K562 (cell line): ENCODE measurements at regions not wholly inside any gene's neighbourhood (a gene's known extent, or its start where the extent isn't known, plus 50 kb on each side); places are given as distances from the start of the nearest gene placed in this dataset.
"Not testable (repeated sequence)": the region's sequence is repeated elsewhere in the genome, so short reads cannot be mapped to it uniquely, and the experiment has no call there.

ENCODE experiments used
- ATAC-seq: fragments of 200-7000 bp; cut with Tn5 transposase; 3 replicates; pipeline ENCODE4 v1.9.1; 2020; ENCODE audit warnings: moderate library complexity
- BruUV-seq: library from RNA; stranded (reverse); fragments of 400-500 nt; replicated peaks from 2 replicates; lab custom pipeline; 2021; lab: Mats Ljungman, UMichigan
- CTCF ChIA-PET: fragments of 300-600 bp; formaldehyde crosslinking; extraction: SDS; loops from one replicate; lab custom pipeline; 2021; ENCODE audit warnings: low intra/inter-chr PET ratio; lab: Yijun Ruan, JAX
- POLR2A ChIA-PET: fragments of 300-600, 350-650 bp; sonication (Branson Sonifier 250); formaldehyde crosslinking; extraction: SDS; loops from one replicate; lab custom pipeline; 2021; ENCODE audit warnings: antibody characterized with exemption, inconsistent platforms; lab: Yijun Ruan, JAX
- DNase-seq, 4 experiments: peaks; one replicate each; pipeline versions ENCODE4 v3.0.0 to v3.0.0-alpha.2; 2011 to 2018; ENCODE audit warnings: low spot score in 3 of 4, mixed read lengths in 3 of 4; ENCODE audit errors: extremely low read depth in 1 of 4
- FAIRE-seq: peaks from 2 replicates; lab custom pipeline; 2011; peaks lifted over from hg19 to GRCh38; lab: Jason Lieb, UNC
- H2AFZ ChIP-seq: 2 replicates; pipeline ENCODE4 v1.6.0; 2011; ENCODE audit warnings: low read depth, low read length, control low read depth, inconsistent platforms
- H3K27ac ChIP-seq: fragments of 200-600 bp; 3 replicates; pipeline ENCODE4 v1.8.0; 2011; ENCODE audit warnings: low read depth, mild to moderate bottlenecking, control low read depth, inconsistent platforms, low read length, moderate library complexity, mixed read lengths; ENCODE audit errors: extremely low read depth
- H3K27me3 ChIP-seq, 2 experiments: fragments of 300-600 bp in 1 of 2; 2 replicates in 1 of 2; 3 replicates in 1 of 2; pipeline versions ENCODE4 v1.6.0 to v1.8.0; 2011; ENCODE audit warnings: inconsistent platforms in 2 of 2, low read length in 2 of 2, mild to moderate bottlenecking in 1 of 2, mixed read lengths in 1 of 2, moderate library complexity in 1 of 2; ENCODE audit not compliant: control insufficient read depth in 2 of 2, insufficient read depth in 2 of 2
- H3K36me3 ChIP-seq: fragments of 300-600 bp; 3 replicates; pipeline ENCODE4 v1.8.0; 2011; ENCODE audit warnings: mild to moderate bottlenecking, low read length, inconsistent platforms; ENCODE audit not compliant: control insufficient read depth, insufficient read depth
- H3K4me1 ChIP-seq, 2 experiments: fragments of 200-600 bp in 1 of 2; replicated peaks in 1 of 2; 2 replicates in 1 of 2; 3 replicates in 1 of 2; pipeline versions ENCODE4 v1.5.1 to v1.8.0; 2011; ENCODE audit warnings: inconsistent platforms in 2 of 2, low read length in 2 of 2, mild to moderate bottlenecking in 1 of 2, mixed read lengths in 1 of 2, moderate library complexity in 1 of 2; ENCODE audit not compliant: control insufficient read depth in 2 of 2, insufficient read depth in 2 of 2
- H3K4me2 ChIP-seq: 2 replicates; pipeline ENCODE4 v1.6.1; 2011; ENCODE audit warnings: low read length, control low read depth, inconsistent platforms, mixed read lengths; ENCODE audit not compliant: insufficient read depth
- H3K4me3 ChIP-seq: fragments of 200-600 bp; sonication (generic), shearing (Covaris generic); 2 replicates; pipeline ENCODE4 v1.5.1; 2016; ENCODE audit warnings: control low read depth, inconsistent platforms
- H3K79me2 ChIP-seq: fragments of 200-600 bp; 3 replicates; pipeline ENCODE4 v1.8.0; 2011; ENCODE audit warnings: low read length, inconsistent platforms; ENCODE audit not compliant: control insufficient read depth, insufficient read depth
- H3K9ac ChIP-seq, 2 experiments: 2 replicates each; pipeline versions ENCODE4 v1.6.0 to v1.6.1; 2011; ENCODE audit warnings: low read depth in 2 of 2, low read length in 2 of 2, control low read depth in 1 of 2, inconsistent platforms in 1 of 2, mild to moderate bottlenecking in 1 of 2, mixed read lengths in 1 of 2; ENCODE audit not compliant: insufficient read depth in 1 of 2
- H3K9me1 ChIP-seq: one replicate; pipeline ENCODE4 v1.6.0; 2011; ENCODE audit warnings: inconsistent platforms, mild to moderate bottlenecking, low read length, moderate library complexity; ENCODE audit not compliant: control insufficient read depth, insufficient read depth
- H3K9me3 ChIP-seq: replicated peaks from 2 replicates; pipeline ENCODE4 v1.5.1; 2011; ENCODE audit warnings: low read depth, low read length, inconsistent platforms; ENCODE audit not compliant: control insufficient read depth, insufficient read depth
- H4K20me1 ChIP-seq: replicated peaks from 2 replicates; pipeline ENCODE4 v1.6.1; 2011; ENCODE audit warnings: low read length, inconsistent platforms, mixed read lengths; ENCODE audit not compliant: control insufficient read depth, insufficient read depth
- ARID2 ChIP-seq: fragments of 450-650 bp; IDR thresholded peaks from 2 replicates; pipeline ENCODE4 v1.6.1; 2017; ENCODE audit warnings: antibody characterized with exemption, mild to moderate bottlenecking
- CSDE1 ChIP-seq, 2 experiments: fragments of 450-650 bp; IDR thresholded peaks; 2 replicates each; pipeline ENCODE4 v1.6.1; 2016; ENCODE audit warnings: mild to moderate bottlenecking in 1 of 2
- FOXA3 ChIP-seq, 2 experiments: fragments of 450-650 bp in 1 of 2; sonication (generic) in 1 of 2; formaldehyde crosslinking; IDR thresholded peaks in 1 of 2; conservative IDR thresholded peaks in 1 of 2; 2 replicates each; pipeline versions ENCODE4 v1.4.0 to v1.8.0; 2020 to 2022; ENCODE audit warnings: mild to moderate bottlenecking in 2 of 2, missing genetic modification reagents in 1 of 2
- FOXK1 ChIP-seq: sonication (generic); formaldehyde crosslinking; IDR thresholded peaks from 2 replicates; pipeline ENCODE4 v1.8.0; 2022; ENCODE audit warnings: missing genetic modification reagents, mild to moderate bottlenecking, borderline replicate concordance
- MYC ChIP-seq, 2 experiments: fragments of 250-450 bp in 1 of 2; sonication (Bioruptor Pico) in 1 of 2; IDR thresholded peaks; 2 replicates each; pipeline versions ENCODE4 v1.5.1 to v1.6.1; 2012 to 2021; ENCODE audit warnings: low read depth in 2 of 2, borderline replicate concordance in 1 of 2, improper control_type of control experiment in 1 of 2, low read length in 1 of 2, mild to moderate bottlenecking in 1 of 2, moderate library complexity in 1 of 2
- SUPT5H ChIP-seq: fragments of 450-650 bp; IDR thresholded peaks from 2 replicates; pipeline ENCODE4 v1.6.1; 2016
- ZNF174 ChIP-seq: fragments of 250-450 bp; sonication (Bioruptor Pico); IDR thresholded peaks from 2 replicates; pipeline ENCODE4 v1.4.0; 2020; ENCODE audit warnings: mild to moderate bottlenecking
- WGBS: fragments of 100-300 bp; shearing (Covaris generic); methylation state at CpG from one replicate; pipeline ENCODE4 v1.1.6; 2016; ENCODE audit warnings: low coverage, mixed read lengths; ENCODE audit not compliant: insufficient coverage; ENCODE audit errors: missing lambda C conversion rate; 5-methylcytosine and 5-hydroxymethylcytosine counted together
- in situ Hi-C: fragments of 300-500 bp; cut with MboI; formaldehyde crosslinking; loops from 4 replicates; pipeline ENCODE4 v1.15.0; 2018; ENCODE audit warnings: inconsistent platforms, mixed read lengths
- intact Hi-C: fragments of 100-400 bp; cut with micrococcal nuclease; formaldehyde crosslinking; loops from 2 replicates; pipeline ENCODE4 v1.14.2; 2022
- TF ChIP-seq, protein P1 (sequence below): sonication (generic); formaldehyde crosslinking; IDR thresholded peaks from 2 replicates; pipeline ENCODE4 v1.8.0; 2023; ENCODE audit warnings: mild to moderate bottlenecking, missing genetic modification reagents
- TF ChIP-seq, protein P2 (sequence below): fragments of 450-650 bp; IDR thresholded peaks from 2 replicates; pipeline ENCODE4 v1.6.1; 2018; ENCODE audit warnings: mild to moderate bottlenecking, low read depth; ENCODE audit not compliant: partially characterized antibody

DNA sequence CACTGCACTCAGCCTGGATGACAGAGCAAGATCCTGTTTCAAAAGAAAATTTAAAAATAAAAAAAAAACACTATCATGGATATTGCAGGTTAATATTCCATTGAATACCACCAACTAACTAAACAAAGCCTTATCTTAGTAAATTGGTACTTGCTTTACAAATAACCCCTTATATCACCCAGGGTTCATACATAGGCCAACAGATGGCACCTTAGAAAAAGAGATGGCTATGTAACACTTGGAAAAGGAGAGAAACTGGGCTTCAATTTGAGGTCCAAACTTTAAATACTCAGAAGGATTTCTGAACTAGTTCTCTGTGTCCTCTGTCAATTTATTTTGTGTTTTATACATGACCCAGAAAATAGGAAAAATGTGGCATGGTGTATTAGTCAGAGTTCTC is 249.6 kb upstream of the LRP1B start:
- no peak overlapping the region for H3K4me2 ChIP-seq
- H4K20me1 ChIP-seq: no peaks in the 10 kb centered on the region
- H3K79me2 ChIP-seq: no peaks in the 10 kb centered on the region
- H3K9ac ChIP-seq: no peak overlapping the region
- no peak for DNase-seq
- intact Hi-C loops: no loop called here
- no peak overlapping the region for H3K4me3 ChIP-seq
- FAIRE-seq: no peak
- H3K27me3 ChIP-seq: no peaks in the 10 kb centered on the region
- TF ChIP-seq SUPT5H: no peak
- TF ChIP-seq MYC (IDR thresholded peaks at IDR 0.05; ENCODE audit: low read depth, low read length): no peak
- no peak for TF ChIP-seq MYC (CRISPR knock-in tag; IDR thresholded peaks at IDR 0.05; ENCODE audit: borderline replicate concordance, low read depth)
- TF ChIP-seq, protein P1, sequence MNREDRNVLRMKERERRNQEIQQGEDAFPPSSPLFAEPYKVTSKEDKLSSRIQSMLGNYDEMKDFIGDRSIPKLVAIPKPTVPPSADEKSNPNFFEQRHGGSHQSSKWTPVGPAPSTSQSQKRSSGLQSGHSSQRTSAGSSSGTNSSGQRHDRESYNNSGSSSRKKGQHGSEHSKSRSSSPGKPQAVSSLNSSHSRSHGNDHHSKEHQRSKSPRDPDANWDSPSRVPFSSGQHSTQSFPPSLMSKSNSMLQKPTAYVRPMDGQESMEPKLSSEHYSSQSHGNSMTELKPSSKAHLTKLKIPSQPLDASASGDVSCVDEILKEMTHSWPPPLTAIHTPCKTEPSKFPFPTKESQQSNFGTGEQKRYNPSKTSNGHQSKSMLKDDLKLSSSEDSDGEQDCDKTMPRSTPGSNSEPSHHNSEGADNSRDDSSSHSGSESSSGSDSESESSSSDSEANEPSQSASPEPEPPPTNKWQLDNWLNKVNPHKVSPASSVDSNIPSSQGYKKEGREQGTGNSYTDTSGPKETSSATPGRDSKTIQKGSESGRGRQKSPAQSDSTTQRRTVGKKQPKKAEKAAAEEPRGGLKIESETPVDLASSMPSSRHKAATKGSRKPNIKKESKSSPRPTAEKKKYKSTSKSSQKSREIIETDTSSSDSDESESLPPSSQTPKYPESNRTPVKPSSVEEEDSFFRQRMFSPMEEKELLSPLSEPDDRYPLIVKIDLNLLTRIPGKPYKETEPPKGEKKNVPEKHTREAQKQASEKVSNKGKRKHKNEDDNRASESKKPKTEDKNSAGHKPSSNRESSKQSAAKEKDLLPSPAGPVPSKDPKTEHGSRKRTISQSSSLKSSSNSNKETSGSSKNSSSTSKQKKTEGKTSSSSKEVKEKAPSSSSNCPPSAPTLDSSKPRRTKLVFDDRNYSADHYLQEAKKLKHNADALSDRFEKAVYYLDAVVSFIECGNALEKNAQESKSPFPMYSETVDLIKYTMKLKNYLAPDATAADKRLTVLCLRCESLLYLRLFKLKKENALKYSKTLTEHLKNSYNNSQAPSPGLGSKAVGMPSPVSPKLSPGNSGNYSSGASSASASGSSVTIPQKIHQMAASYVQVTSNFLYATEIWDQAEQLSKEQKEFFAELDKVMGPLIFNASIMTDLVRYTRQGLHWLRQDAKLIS (CRISPR knock-in tag): no peak
- TF ChIP-seq CSDE1 (IDR thresholded peaks at IDR 0.05): no peak
- no peak for TF ChIP-seq ARID2
- TF ChIP-seq ZNF174 (CRISPR knock-in tag): no peak
- TF ChIP-seq FOXK1: no peak
- TF ChIP-seq, protein P2, sequence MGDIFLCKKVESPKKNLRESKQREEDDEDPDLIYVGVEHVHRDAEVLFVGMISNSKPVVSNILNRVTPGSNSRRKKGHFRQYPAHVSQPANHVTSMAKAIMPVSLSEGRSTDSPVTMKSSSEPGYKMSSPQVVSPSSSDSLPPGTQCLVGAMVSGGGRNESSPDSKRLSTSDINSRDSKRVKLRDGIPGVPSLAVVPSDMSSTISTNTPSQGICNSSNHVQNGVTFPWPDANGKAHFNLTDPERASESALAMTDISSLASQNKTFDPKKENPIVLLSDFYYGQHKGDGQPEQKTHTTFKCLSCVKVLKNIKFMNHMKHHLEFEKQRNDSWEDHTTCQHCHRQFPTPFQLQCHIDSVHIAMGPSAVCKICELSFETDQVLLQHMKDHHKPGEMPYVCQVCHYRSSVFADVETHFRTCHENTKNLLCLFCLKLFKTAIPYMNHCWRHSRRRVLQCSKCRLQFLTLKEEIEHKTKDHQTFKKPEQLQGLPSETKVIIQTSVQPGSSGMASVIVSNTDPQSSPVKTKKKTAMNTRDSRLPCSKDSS: no peak
- no peak for TF ChIP-seq FOXA3 (CRISPR knock-in tag; conservative IDR thresholded peaks at IDR 0.05 in 1 of 2, IDR thresholded peaks at IDR 0.05 in 1 of 2)
- no TSS peak for BruUV-seq
- ChIA-PET POLR2A (no interaction called here), CTCF (no interaction called here)
- H3K27ac ChIP-seq: no peak overlapping the region
- no peaks in the 10 kb centered on the region for H3K9me3 ChIP-seq
- no peak for ATAC-seq
- H3K36me3 ChIP-seq: no peaks in the 10 kb centered on the region
- no peaks in the 10 kb centered on the region for H3K9me1 ChIP-seq
- no peak overlapping the region for H2AFZ ChIP-seq
- in situ Hi-C loops: no loop called here
- no peaks in the 10 kb centered on the region for H3K4me1 ChIP-seq

DNA sequence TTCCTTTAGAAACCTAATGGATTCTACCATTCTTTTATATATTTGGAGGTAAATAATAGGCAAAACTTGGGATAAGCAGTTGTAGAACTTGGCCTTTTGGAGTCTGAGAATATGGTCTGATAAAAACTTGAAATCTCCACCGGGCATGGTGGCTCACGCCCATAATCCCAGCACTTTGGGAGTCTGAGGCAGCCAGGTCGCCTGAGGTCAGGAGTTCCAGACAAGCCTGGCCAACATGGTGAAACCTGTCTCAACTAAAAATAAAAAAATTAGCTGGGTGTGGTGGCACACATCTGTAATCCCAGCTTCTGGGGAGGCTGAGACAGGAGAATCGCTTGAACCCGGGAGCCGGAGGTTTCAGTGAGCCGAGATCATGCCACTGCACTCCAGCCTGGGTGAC is 231.3 kb upstream of the LRP1B start:
- 2% methylated on average over 5 of the region's 7 CpGs for WGBS
- H3K27ac ChIP-seq, intact Hi-C loops, ATAC-seq, H3K4me3 ChIP-seq, H3K79me2 ChIP-seq, H2AFZ ChIP-seq, H3K9me1 ChIP-seq, DNase-seq, H3K9me3 ChIP-seq, POLR2A ChIA-PET, H3K4me2 ChIP-seq, H3K4me1 ChIP-seq, H4K20me1 ChIP-seq, H3K36me3 ChIP-seq, H3K9ac ChIP-seq, H3K27me3 ChIP-seq, CTCF ChIA-PET, BruUV-seq, FAIRE-seq, in situ Hi-C loops: not testable (repeated sequence)
